Spleen (tissue), 7 donors: ENCODE measurements at regions not wholly inside any gene's neighbourhood (a gene's known extent, or its start where the extent isn't known, plus 50 kb on each side); places are given as distances from the start of the nearest gene placed in this dataset.

ENCODE experiments used
- POLR2A ChIP-seq, 3 donors: fragments of 450-650 bp; IDR thresholded peaks; one replicate each; pipeline ENCODE4 v1.5.1; 2017; ENCODE audit warnings: antibody characterized with exemption in 3 of 3, mild to moderate bottlenecking in 1 of 3
- POLR2AphosphoS5 ChIP-seq, 3 donors: sonication (generic); formaldehyde crosslinking; IDR thresholded peaks; one replicate each; pipeline ENCODE4 v1.5.1; 2017; ENCODE audit warnings: antibody characterized with exemption in 3 of 3
- TF ChIP-seq, protein P1 (sequence below), 11 experiments: fragments of 200-600 bp in 7 of 11; fragments of 450-650 bp in 4 of 11; sonication (generic) in 4 of 11; IDR thresholded peaks in 8 of 11; conservative IDR thresholded peaks in 3 of 11; 1 replicate in 7 of 11; 2 replicates in 4 of 11; pipeline versions ENCODE4 v1.4.0 to v1.8.0; 2016 to 2021; ENCODE audit warnings: antibody characterized with exemption in 11 of 11, inconsistent platforms in 4 of 11, mild to moderate bottlenecking in 1 of 11
- donor health status: DM: no; HTN: no; CAD: no; lungs with moderate emphysema.
- donor health status: DM: no; HTN: no; CAD: no.
- donor health status: DM: no; HTN: no; CAD: no.

DNA sequence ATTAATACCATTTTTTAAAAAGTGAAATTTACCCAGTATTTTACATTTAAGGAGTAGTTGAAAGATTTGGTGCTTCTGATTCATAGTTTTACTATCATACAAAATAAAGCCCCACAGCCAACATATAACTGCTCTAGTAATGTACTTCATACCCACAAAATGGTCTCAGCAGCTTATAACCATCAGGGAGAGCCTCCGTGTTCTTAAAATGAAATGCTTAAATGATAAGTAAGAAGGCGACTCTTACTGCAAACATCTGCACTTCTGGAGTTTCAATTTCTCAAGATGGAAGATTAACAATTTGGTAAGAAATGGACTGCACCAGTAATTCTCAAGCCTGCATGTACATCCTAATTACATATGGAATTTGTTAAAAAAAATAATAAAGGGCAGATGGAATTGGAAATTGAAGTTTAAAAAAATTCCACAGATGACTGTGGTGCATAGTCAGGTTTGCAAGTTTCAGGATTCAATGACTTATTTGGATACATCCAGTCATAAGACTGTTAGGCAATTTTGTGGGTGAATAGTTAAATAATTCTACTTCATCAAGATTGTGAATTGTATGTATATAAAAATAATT lies 461.0 kb downstream of the KIF20B start:
- TF ChIP-seq, protein P1, sequence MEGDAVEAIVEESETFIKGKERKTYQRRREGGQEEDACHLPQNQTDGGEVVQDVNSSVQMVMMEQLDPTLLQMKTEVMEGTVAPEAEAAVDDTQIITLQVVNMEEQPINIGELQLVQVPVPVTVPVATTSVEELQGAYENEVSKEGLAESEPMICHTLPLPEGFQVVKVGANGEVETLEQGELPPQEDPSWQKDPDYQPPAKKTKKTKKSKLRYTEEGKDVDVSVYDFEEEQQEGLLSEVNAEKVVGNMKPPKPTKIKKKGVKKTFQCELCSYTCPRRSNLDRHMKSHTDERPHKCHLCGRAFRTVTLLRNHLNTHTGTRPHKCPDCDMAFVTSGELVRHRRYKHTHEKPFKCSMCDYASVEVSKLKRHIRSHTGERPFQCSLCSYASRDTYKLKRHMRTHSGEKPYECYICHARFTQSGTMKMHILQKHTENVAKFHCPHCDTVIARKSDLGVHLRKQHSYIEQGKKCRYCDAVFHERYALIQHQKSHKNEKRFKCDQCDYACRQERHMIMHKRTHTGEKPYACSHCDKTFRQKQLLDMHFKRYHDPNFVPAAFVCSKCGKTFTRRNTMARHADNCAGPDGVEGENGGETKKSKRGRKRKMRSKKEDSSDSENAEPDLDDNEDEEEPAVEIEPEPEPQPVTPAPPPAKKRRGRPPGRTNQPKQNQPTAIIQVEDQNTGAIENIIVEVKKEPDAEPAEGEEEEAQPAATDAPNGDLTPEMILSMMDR (IDR thresholded peaks at IDR 0.05 in 8 of 11, conservative IDR thresholded peaks at IDR 0.05 in 3 of 11) = no peak
- TF ChIP-seq POLR2A (IDR thresholded peaks at IDR 0.05) (no peak), POLR2AphosphoS5 (IDR thresholded peaks at IDR 0.05) (no peak)
